ENCODE measurements at regions not wholly inside any gene's neighbourhood (a gene's known extent, or its start where the extent isn't known, plus 50 kb on each side); places are given as distances from the start of the nearest gene placed in this dataset.
A peak's percentile ranks its signal among the peaks of the same experiment; 100 is the strongest.

GRCh38 chr11:119794141-119794665 is 65.2 kb upstream of the NECTIN1 start:
- Histone ChIP-seq H3K4me1 (ENCODE audit: control insufficient read depth in 5 of 5, insufficient read depth in 5 of 5, low read length in 5 of 5) (peaks cover 0 to 23% (median 0%) of the 10 kb centered on the region in 5 donors), H3K27me3 (ENCODE audit: control insufficient read depth in 3 of 3, insufficient read depth in 3 of 3, low read length in 2 of 3) (no peaks in the 10 kb centered on the region), H3K27ac (ENCODE audit: low read depth in 1 of 2, low read length in 1 of 2) (no peak overlapping the region), H3K36me3 (ENCODE audit: control insufficient read depth in 4 of 4, insufficient read depth in 4 of 4, low read length in 4 of 4) (no peaks in the 10 kb centered on the region), H3K4me3 (no peak overlapping the region), H3K9me3 (ENCODE audit: control insufficient read depth in 4 of 4, insufficient read depth in 3 of 4, low read length in 3 of 4) (no peaks in the 10 kb centered on the region), H3K9ac (ENCODE audit: insufficient read depth in 1 of 2, low read length in 2 of 2) (no peak overlapping the region)
- TF ChIP-seq CTCF (IDR thresholded peaks at IDR 0.05; ENCODE audit: control extremely low read depth, extremely low read depth), result no peak
- ATAC-seq (ENCODE audit: insufficient read depth, low FRiP score), result no peak
- DNase-seq, result no peak
- 84% methylated on average over 17 of the region's 17 CpGs for WGBS, 2 donors

- Histone ChIP-seq H3K9ac (ENCODE audit: insufficient read depth in 1 of 2, low read length in 2 of 2) (no peak overlapping the region), H3K27me3 (ENCODE audit: control insufficient read depth in 3 of 3, insufficient read depth in 3 of 3, low read length in 2 of 3) (no peaks in the 10 kb centered on the region), H3K9me3 (ENCODE audit: control insufficient read depth in 4 of 4, insufficient read depth in 3 of 4, low read length in 3 of 4) (no peaks in the 10 kb centered on the region), H3K4me1 (ENCODE audit: control insufficient read depth in 5 of 5, insufficient read depth in 5 of 5, low read length in 5 of 5) (peaks cover 0 to 23% (median 0%) of the 10 kb centered on the region in 5 donors), H3K4me3 (no peak overlapping the region), H3K27ac (ENCODE audit: low read depth in 1 of 2, low read length in 1 of 2) (no peak overlapping the region), H3K36me3 (ENCODE audit: control insufficient read depth in 4 of 4, insufficient read depth in 4 of 4, low read length in 4 of 4) (no peaks in the 10 kb centered on the region)
- DNase-seq (no peak), ATAC-seq (ENCODE audit: insufficient read depth, low FRiP score) (no peak)
- whole genome bisulfite sequencing, 2 donors, result 73 to 76% methylated on average over 10 of the region's 10 CpGs
- TF ChIP-seq CTCF (IDR thresholded peaks at IDR 0.05; ENCODE audit: control extremely low read depth, extremely low read depth), result no peak
These were observed 64.5 kb upstream of the NECTIN1 start for GRCh38 chr11:119793335-119793984.

- peak; percentile 61 to 81 (median 62) for DNase-seq
- Histone ChIP-seq H3K4me1 (ENCODE audit: control insufficient read depth in 5 of 5, insufficient read depth in 5 of 5, low read length in 5 of 5) (peaks cover 0 to 17% (median 0%) of the 10 kb centered on the region in 5 donors), H3K27ac (ENCODE audit: low read depth in 1 of 2, low read length in 1 of 2) (no peak overlapping the region), H3K27me3 (ENCODE audit: control insufficient read depth in 3 of 3, insufficient read depth in 3 of 3, low read length in 2 of 3) (no peaks in the 10 kb centered on the region), H3K36me3 (ENCODE audit: control insufficient read depth in 4 of 4, insufficient read depth in 4 of 4, low read length in 4 of 4) (no peaks in the 10 kb centered on the region), H3K9ac (ENCODE audit: insufficient read depth in 1 of 2, low read length in 2 of 2) (no peak overlapping the region), H3K4me3 (no peak overlapping the region), H3K9me3 (ENCODE audit: control insufficient read depth in 4 of 4, insufficient read depth in 3 of 4, low read length in 3 of 4) (no peaks in the 10 kb centered on the region)
- TF ChIP-seq CTCF (IDR thresholded peaks at IDR 0.05; ENCODE audit: control extremely low read depth, extremely low read depth), result no peak
- no peak for ATAC-seq (ENCODE audit: insufficient read depth, low FRiP score)
- 36% methylated on average over 6 of the region's 6 CpGs for WGBS, 2 donors
These were observed 62.7 kb upstream of the NECTIN1 start for GRCh38 chr11:119791701-119792151.

All from lung (tissue), 11 donors.